Bronchial epithelial cell (primary cell): ENCODE measurements at regions not wholly inside any gene's neighbourhood (a gene's known extent, or its start where the extent isn't known, plus 50 kb on each side); places are given as distances from the start of the nearest gene placed in this dataset.

ENCODE experiments used
- DNase-seq: peaks from one replicate; pipeline ENCODE4 v3.0.0-alpha.2; 2010; ENCODE audit warnings: low read depth
- FAIRE-seq: peaks from 2 replicates; lab custom pipeline; 2011; peaks lifted over from hg19 to GRCh38; lab: Jason Lieb, UNC
- H3K27me3 ChIP-seq: 2 replicates; pipeline ENCODE4 v1.5.1; 2011; ENCODE audit warnings: low read length; ENCODE audit not compliant: control insufficient read depth, insufficient read depth
- H3K36me3 ChIP-seq: 2 replicates; pipeline ENCODE4 v1.5.1; 2011; ENCODE audit warnings: low read length; ENCODE audit not compliant: control insufficient read depth, insufficient read depth
- H3K4me3 ChIP-seq: 2 replicates; pipeline ENCODE4 v1.5.1; 2011; ENCODE audit warnings: mild to moderate bottlenecking, low read depth, low read length, control low read depth
- TF ChIP-seq, protein P1 (sequence below): IDR thresholded peaks from 2 replicates; pipeline ENCODE4 v1.5.1; 2011; ENCODE audit warnings: mild to moderate bottlenecking, moderate library complexity, low read length, control low read depth, inconsistent platforms; ENCODE audit not compliant: insufficient read depth, severe bottlenecking

GRCh38 chr2:240292035-240292574, 143.4 kb upstream of the GPC1 start:
- DNase-seq: no peak
- no peak overlapping the region for H3K4me3 ChIP-seq
- H3K27me3 ChIP-seq: no peaks in the 10 kb centered on the region
- FAIRE-seq: no peak
- TF ChIP-seq, protein P1, sequence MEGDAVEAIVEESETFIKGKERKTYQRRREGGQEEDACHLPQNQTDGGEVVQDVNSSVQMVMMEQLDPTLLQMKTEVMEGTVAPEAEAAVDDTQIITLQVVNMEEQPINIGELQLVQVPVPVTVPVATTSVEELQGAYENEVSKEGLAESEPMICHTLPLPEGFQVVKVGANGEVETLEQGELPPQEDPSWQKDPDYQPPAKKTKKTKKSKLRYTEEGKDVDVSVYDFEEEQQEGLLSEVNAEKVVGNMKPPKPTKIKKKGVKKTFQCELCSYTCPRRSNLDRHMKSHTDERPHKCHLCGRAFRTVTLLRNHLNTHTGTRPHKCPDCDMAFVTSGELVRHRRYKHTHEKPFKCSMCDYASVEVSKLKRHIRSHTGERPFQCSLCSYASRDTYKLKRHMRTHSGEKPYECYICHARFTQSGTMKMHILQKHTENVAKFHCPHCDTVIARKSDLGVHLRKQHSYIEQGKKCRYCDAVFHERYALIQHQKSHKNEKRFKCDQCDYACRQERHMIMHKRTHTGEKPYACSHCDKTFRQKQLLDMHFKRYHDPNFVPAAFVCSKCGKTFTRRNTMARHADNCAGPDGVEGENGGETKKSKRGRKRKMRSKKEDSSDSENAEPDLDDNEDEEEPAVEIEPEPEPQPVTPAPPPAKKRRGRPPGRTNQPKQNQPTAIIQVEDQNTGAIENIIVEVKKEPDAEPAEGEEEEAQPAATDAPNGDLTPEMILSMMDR: no peak
- no peaks in the 10 kb centered on the region for H3K36me3 ChIP-seq

- peak; percentile 7 for FAIRE-seq
- H3K36me3 ChIP-seq: no peaks in the 10 kb centered on the region
- no peaks in the 10 kb centered on the region for H3K27me3 ChIP-seq
- TF ChIP-seq, protein P1: no peak
- no peak overlapping the region for H3K4me3 ChIP-seq
- no peak for DNase-seq
Observed at GRCh38 chr2:240292619-240293525, 142.6 kb upstream of the GPC1 start.

- FAIRE-seq (no peak), DNase-seq (no peak)
- TF ChIP-seq, protein P1: no peak
Observed at GRCh38 chr2:240293557-240294461, 141.7 kb upstream of the GPC1 start.

GRCh38 chr2:240294514-240294913, 140.9 kb upstream of the GPC1 start:
- DNase-seq (no peak), FAIRE-seq (no peak)
- no peak overlapping the region for H3K4me3 ChIP-seq
- H3K27me3 ChIP-seq: no peaks in the 10 kb centered on the region
- H3K36me3 ChIP-seq: no peaks in the 10 kb centered on the region
- TF ChIP-seq, protein P1: no peak

More at GRCh38 chr2:240293557-240294461, 141.7 kb upstream of the GPC1 start:
- H3K27me3 ChIP-seq: no peaks in the 10 kb centered on the region
- H3K36me3 ChIP-seq: no peaks in the 10 kb centered on the region
- no peak overlapping the region for H3K4me3 ChIP-seq

DNA sequence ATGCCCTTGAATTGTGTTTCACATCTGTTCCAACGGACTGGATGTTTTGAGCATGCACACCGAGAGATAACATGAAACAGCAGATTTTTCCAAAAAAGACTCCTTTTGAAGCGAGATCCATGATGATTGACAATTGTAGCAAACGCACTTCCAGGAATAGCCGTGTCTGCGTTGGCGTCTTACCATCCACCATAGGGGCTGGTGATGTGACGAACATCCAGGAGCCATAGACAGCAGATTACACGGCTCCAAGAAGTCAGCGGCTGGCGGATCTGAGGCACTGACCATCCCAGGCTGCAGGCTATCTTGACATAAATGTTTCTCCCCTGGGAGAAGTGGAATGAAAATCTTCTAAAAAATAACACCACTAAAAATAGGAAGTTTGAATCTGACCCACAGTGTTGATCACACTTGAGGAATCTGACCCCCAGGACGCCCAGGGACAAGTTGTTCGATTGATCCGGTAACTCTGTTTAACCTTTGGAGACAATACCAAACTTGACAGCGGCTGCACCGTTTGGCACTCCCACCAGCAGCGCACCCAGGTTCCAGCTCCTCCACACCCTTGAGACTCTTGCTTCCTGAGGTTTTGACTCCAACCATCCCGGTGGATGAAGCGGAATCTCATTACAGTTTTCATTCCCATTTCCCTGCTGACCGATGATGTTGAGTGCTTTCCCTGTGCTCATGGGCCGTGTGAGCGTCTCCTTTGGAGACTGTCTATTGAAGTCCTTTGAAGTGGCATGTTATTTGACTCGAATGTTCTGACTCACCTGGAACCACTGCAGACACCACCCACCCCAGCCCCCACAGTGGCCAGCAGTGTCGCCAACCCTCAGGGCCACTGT, 140.0 kb upstream of the GPC1 start:
- no peak overlapping the region for H3K4me3 ChIP-seq
- peak; percentile 47 for FAIRE-seq
- TF ChIP-seq, protein P1: no peak

More for the DNA sequence above, 140.0 kb upstream of the GPC1 start:
- no peak for DNase-seq
- Histone ChIP-seq H3K36me3 (no peaks in the 10 kb centered on the region), H3K27me3 (no peaks in the 10 kb centered on the region)
